GM23338 (cell line): ENCODE measurements at regions not wholly inside any gene's neighbourhood (a gene's known extent, or its start where the extent isn't known, plus 50 kb on each side); places are given as distances from the start of the nearest gene placed in this dataset.

Source experiments
- ATAC-seq: fragments of 200-7000 bp; cut with Tn5 transposase; 3 replicates; pipeline ENCODE4 v1.9.1; 2020
- DNase-seq: peaks from one replicate; pipeline ENCODE4 v3.0.0-alpha.2; 2015; ENCODE audit warnings: low spot score
- H2AFZ ChIP-seq: fragments of 200-600 bp; sonication (generic); 2 replicates; pipeline ENCODE4 v1.8.0; 2016; ENCODE audit warnings: antibody characterized with exemption, mild to moderate bottlenecking, moderate library complexity
- H3F3A ChIP-seq: fragments of 200-600 bp; sonication (generic); replicated peaks from 2 replicates; pipeline ENCODE4 v1.8.0; 2017; ENCODE audit warnings: antibody characterized with exemption, mixed run types, low read depth
- H3K27ac ChIP-seq: fragments of 200-600 bp; sonication (generic); 2 replicates; pipeline ENCODE4 v1.6.1; 2016; ENCODE audit warnings: low read depth
- H3K27me3 ChIP-seq: fragments of 200-600 bp; sonication (generic); 2 replicates; pipeline ENCODE4 v1.8.0; 2016; ENCODE audit warnings: mild to moderate bottlenecking, mixed run types, moderate library complexity; ENCODE audit not compliant: insufficient read depth
- H3K36me3 ChIP-seq: fragments of 200-600 bp; sonication (generic); 2 replicates; pipeline ENCODE4 v1.8.0; 2016; ENCODE audit warnings: mild to moderate bottlenecking; ENCODE audit not compliant: insufficient read depth
- H3K4me1 ChIP-seq: fragments of 200-600 bp; sonication (generic); 2 replicates; pipeline ENCODE4 v1.8.0; 2016; ENCODE audit warnings: mild to moderate bottlenecking, moderate library complexity; ENCODE audit not compliant: insufficient read depth
- H3K4me2 ChIP-seq: fragments of 200-600 bp; sonication (generic); 2 replicates; pipeline ENCODE4 v1.7.1; 2017; ENCODE audit warnings: mixed run types
- H3K4me3 ChIP-seq: fragments of 200-600 bp; sonication (generic); 2 replicates; pipeline ENCODE4 v1.6.1; 2016; ENCODE audit warnings: mixed run types
- H3K79me2 ChIP-seq: fragments of 200-600 bp; sonication (generic); replicated peaks from 2 replicates; pipeline ENCODE4 v1.8.0; 2017; ENCODE audit warnings: mild to moderate bottlenecking; ENCODE audit not compliant: insufficient read depth
- H3K9me2 ChIP-seq: fragments of 200-600 bp; sonication (generic); 2 replicates; pipeline ENCODE4 v1.8.0; 2017; ENCODE audit not compliant: insufficient read depth
- H4K20me1 ChIP-seq: fragments of 200-600 bp; sonication (generic); replicated peaks from 2 replicates; pipeline ENCODE4 v1.8.0; 2017; ENCODE audit warnings: mild to moderate bottlenecking; ENCODE audit not compliant: insufficient read depth
- H3K27ac Mint-ChIP-seq: 2 replicates; pipeline ENCODE4 v1.8.0; 2020; ENCODE audit warnings: inconsistent platforms, mild to moderate bottlenecking, moderate library complexity, mixed read lengths
- H3K27me3 Mint-ChIP-seq: 3 replicates; pipeline ENCODE4 v1.8.0; 2022; ENCODE audit warnings: low read depth, mild to moderate bottlenecking, moderate library complexity, mixed read lengths, inconsistent platforms; ENCODE audit not compliant: insufficient read depth, poor library complexity
- H3K36me3 Mint-ChIP-seq: 3 replicates; pipeline ENCODE4 v1.8.0; 2021; ENCODE audit warnings: low read depth, mild to moderate bottlenecking, inconsistent platforms, moderate library complexity, mixed read lengths
- H3K4me1 Mint-ChIP-seq: 3 replicates; pipeline ENCODE4 v1.8.0; 2020; ENCODE audit warnings: mild to moderate bottlenecking, inconsistent platforms, mixed read lengths
- H3K4me3 Mint-ChIP-seq: 3 replicates; pipeline ENCODE4 v1.8.0; 2021; ENCODE audit warnings: moderate library complexity, mild to moderate bottlenecking, inconsistent platforms, mixed read lengths
- H3K9me3 Mint-ChIP-seq: 3 replicates; pipeline ENCODE4 v1.8.0; 2020; ENCODE audit warnings: moderate library complexity, mild to moderate bottlenecking, inconsistent platforms, mixed read lengths
- CREB1 ChIP-seq: fragments of 250-450 bp; sonication (Bioruptor Pico); IDR thresholded peaks from 2 replicates; pipeline ENCODE4 v1.5.0; 2020; ENCODE audit warnings: low read depth, mild to moderate bottlenecking, moderate library complexity
- CTCF ChIP-seq, 2 experiments: fragments of 200-600 bp in 1 of 2; sonication (generic) in 1 of 2; conservative IDR thresholded peaks; 2 replicates each; pipeline versions ENCODE4 v1.5.1 to v1.6.1; 2016 to 2017; ENCODE audit warnings: antibody characterized with exemption in 2 of 2, low read depth in 2 of 2, mild to moderate bottlenecking in 2 of 2, moderate library complexity in 1 of 2
- JUNB ChIP-seq: IDR thresholded peaks from one replicate; pipeline ENCODE4 v1.6.1; 2016; ENCODE audit warnings: antibody characterized with exemption; ENCODE audit not compliant: unreplicated experiment
- POLR2AphosphoS5 ChIP-seq: IDR thresholded peaks from 2 replicates; pipeline ENCODE4 v1.6.1; 2016; ENCODE audit warnings: antibody characterized with exemption, low read depth
- REST ChIP-seq: IDR thresholded peaks from one replicate; pipeline ENCODE4 v1.6.1; 2018; ENCODE audit warnings: antibody characterized with exemption; ENCODE audit not compliant: unreplicated experiment
- STAT1 ChIP-seq: IDR thresholded peaks from one replicate; pipeline ENCODE4 v1.6.1; 2016; ENCODE audit warnings: antibody characterized with exemption; ENCODE audit not compliant: unreplicated experiment
- ZNF114 ChIP-seq: fragments of 250-450 bp; sonication (Bioruptor Pico); IDR thresholded peaks from 2 replicates; pipeline ENCODE4 v1.5.0; 2020; ENCODE audit warnings: mild to moderate bottlenecking, moderate library complexity
- TF ChIP-seq, protein P1 (sequence below): fragments of 250-450 bp; sonication (Bioruptor Pico); IDR thresholded peaks from 2 replicates; pipeline ENCODE4 v1.5.0; 2020; ENCODE audit warnings: mild to moderate bottlenecking, moderate library complexity

DNA sequence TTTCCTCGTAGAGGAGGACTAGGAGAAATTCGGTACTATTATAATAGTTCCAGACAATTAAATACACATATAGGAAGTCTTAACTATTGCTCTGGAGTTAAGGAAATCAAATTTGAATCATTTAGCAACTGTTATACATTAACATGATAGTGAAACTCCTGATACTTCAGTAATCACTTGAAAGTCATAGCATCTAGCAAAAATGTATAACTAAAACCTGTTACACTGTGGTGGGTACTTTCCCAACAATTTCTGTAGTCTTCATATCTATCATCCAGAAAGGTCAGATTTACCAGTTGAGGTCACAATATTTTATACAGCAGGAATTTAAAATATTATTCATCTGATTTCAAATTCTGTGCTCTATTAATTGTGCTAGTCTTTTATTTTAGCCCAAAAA is 669.6 kb upstream of the PCDH10 start (continued):
- TF ChIP-seq, protein P1, sequence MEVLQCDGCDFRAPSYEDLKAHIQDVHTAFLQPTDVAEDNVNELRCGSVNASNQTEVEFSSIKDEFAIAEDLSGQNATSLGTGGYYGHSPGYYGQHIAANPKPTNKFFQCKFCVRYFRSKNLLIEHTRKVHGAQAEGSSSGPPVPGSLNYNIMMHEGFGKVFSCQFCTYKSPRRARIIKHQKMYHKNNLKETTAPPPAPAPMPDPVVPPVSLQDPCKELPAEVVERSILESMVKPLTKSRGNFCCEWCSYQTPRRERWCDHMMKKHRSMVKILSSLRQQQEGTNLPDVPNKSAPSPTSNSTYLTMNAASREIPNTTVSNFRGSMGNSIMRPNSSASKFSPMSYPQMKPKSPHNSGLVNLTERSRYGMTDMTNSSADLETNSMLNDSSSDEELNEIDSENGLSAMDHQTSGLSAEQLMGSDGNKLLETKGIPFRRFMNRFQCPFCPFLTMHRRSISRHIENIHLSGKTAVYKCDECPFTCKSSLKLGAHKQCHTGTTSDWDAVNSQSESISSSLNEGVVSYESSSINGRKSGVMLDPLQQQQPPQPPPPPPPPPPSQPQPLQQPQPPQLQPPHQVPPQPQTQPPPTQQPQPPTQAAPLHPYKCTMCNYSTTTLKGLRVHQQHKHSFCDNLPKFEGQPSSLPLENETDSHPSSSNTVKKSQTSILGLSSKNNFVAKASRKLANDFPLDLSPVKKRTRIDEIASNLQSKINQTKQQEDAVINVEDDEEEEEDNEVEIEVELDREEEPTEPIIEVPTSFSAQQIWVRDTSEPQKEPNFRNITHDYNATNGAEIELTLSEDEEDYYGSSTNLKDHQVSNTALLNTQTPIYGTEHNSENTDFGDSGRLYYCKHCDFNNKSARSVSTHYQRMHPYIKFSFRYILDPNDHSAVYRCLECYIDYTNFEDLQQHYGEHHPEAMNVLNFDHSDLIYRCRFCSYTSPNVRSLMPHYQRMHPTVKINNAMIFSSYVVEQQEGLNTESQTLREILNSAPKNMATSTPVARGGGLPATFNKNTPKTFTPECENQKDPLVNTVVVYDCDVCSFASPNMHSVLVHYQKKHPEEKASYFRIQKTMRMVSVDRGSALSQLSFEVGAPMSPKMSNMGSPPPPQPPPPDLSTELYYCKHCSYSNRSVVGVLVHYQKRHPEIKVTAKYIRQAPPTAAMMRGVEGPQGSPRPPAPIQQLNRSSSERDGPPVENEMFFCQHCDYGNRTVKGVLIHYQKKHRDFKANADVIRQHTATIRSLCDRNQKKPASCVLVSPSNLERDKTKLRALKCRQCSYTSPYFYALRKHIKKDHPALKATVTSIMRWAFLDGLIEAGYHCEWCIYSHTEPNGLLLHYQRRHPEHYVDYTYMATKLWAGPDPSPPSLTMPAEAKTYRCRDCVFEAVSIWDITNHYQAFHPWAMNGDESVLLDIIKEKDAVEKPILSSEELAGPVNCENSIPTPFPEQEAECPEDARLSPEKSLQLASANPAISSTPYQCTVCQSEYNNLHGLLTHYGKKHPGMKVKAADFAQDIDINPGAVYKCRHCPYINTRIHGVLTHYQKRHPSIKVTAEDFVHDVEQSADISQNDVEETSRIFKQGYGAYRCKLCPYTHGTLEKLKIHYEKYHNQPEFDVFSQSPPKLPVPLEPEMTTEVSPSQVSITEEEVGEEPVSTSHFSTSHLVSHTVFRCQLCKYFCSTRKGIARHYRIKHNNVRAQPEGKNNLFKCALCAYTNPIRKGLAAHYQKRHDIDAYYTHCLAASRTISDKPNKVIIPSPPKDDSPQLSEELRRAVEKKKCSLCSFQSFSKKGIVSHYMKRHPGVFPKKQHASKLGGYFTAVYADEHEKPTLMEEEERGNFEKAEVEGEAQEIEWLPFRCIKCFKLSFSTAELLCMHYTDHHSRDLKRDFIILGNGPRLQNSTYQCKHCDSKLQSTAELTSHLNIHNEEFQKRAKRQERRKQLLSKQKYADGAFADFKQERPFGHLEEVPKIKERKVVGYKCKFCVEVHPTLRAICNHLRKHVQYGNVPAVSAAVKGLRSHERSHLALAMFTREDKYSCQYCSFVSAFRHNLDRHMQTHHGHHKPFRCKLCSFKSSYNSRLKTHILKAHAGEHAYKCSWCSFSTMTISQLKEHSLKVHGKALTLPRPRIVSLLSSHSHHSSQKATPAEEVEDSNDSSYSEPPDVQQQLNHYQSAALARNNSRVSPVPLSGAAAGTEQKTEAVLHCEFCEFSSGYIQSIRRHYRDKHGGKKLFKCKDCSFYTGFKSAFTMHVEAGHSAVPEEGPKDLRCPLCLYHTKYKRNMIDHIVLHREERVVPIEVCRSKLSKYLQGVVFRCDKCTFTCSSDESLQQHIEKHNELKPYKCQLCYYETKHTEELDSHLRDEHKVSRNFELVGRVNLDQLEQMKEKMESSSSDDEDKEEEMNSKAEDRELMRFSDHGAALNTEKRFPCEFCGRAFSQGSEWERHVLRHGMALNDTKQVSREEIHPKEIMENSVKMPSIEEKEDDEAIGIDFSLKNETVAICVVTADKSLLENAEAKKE (CRISPR knock-in tag), result no peak

- no peaks in the 10 kb centered on the region for H3K79me2 ChIP-seq
- peaks cover 24% of the 10 kb centered on the region; the same call in 1 of the 2 replicates for H3K4me1 ChIP-seq
- H2AFZ ChIP-seq, result no peak overlapping the region
- ATAC-seq (no peak), DNase-seq (no peak)
- no peak overlapping the region for H3K27ac ChIP-seq
- no peak overlapping the region for H3K4me3 ChIP-seq
- peaks cover 14% of the 10 kb centered on the region; the same call in 2 of the 3 replicates for H3K4me1 Mint-ChIP-seq
- H3K27me3 Mint-ChIP-seq, result no peaks in the 10 kb centered on the region
- 0 out of 2 replicates have a peak, but pooled peaks cover 4% of the 10 kb centered on the region for H3K9me2 ChIP-seq
- no peaks in the 10 kb centered on the region for H3K27me3 ChIP-seq
- no peak overlapping the region for H3K4me3 Mint-ChIP-seq
- H3K27ac Mint-ChIP-seq, result no peak overlapping the region
- H4K20me1 ChIP-seq, result no peaks in the 10 kb centered on the region
- H3K36me3 ChIP-seq, result peaks cover 19% of the 10 kb centered on the region
- H3K36me3 Mint-ChIP-seq, result peaks cover 48% of the 10 kb centered on the region
- no peak overlapping the region for H3K4me2 ChIP-seq
- H3K9me3 Mint-ChIP-seq, result peaks cover 42% of the 10 kb centered on the region
- no peaks in the 10 kb centered on the region for H3F3A ChIP-seq
- TF ChIP-seq CTCF (conservative IDR thresholded peaks at IDR 0.05; ENCODE audit: low read depth in 2 of 2), result no peak
- TF ChIP-seq JUNB, result no peak
- TF ChIP-seq REST, result no peak
- TF ChIP-seq ZNF114, result no peak
- no peak for TF ChIP-seq POLR2AphosphoS5
- TF ChIP-seq CREB1 (CRISPR knock-in tag), result no peak
- TF ChIP-seq STAT1, result no peak
Observed at GRCh38 chr4:132488555-132488954, 660.5 kb upstream of the PCDH10 start.
